HUES6 (cell line): ENCODE measurements at regions not wholly inside any gene's neighbourhood (a gene's known extent, or its start where the extent isn't known, plus 50 kb on each side); places are given as distances from the start of the nearest gene placed in this dataset.

Source experiments
- H3K27ac ChIP-seq: 2 replicates; pipeline ENCODE4 v1.7.0; 2013; ENCODE audit warnings: low read depth, mild to moderate bottlenecking, low read length, inconsistent platforms
- H3K27me3 ChIP-seq: 2 replicates; pipeline ENCODE4 v1.6.1; 2013; ENCODE audit warnings: low read length; ENCODE audit not compliant: control insufficient read depth, insufficient read depth
- H3K36me3 ChIP-seq: 2 replicates; pipeline ENCODE4 v1.6.1; 2013; ENCODE audit warnings: low read length; ENCODE audit not compliant: control insufficient read depth, insufficient read depth
- H3K4me1 ChIP-seq: 2 replicates; pipeline ENCODE4 v1.6.1; 2013; ENCODE audit warnings: low read length; ENCODE audit not compliant: control insufficient read depth, insufficient read depth
- H3K4me3 ChIP-seq: 2 replicates; pipeline ENCODE4 v1.5.1; 2013; ENCODE audit warnings: low read depth, low read length
- H3K9ac ChIP-seq: one replicate; pipeline ENCODE4 v1.6.1; 2013; ENCODE audit warnings: mild to moderate bottlenecking, low read length
- H3K9me3 ChIP-seq: 2 replicates; pipeline ENCODE4 v1.6.1; 2013; ENCODE audit warnings: low read depth, low read length; ENCODE audit not compliant: control insufficient read depth, insufficient read depth

GRCh38 chr2:13002536-13003331, 286.0 kb downstream of the TRIB2 start:
- H3K27ac ChIP-seq, result no peak overlapping the region
- H3K4me1 ChIP-seq, result no peaks in the 10 kb centered on the region
- H3K9me3 ChIP-seq, result no peaks in the 10 kb centered on the region
- no peak overlapping the region for H3K4me3 ChIP-seq
- no peak overlapping the region for H3K9ac ChIP-seq
- no peaks in the 10 kb centered on the region for H3K27me3 ChIP-seq
- H3K36me3 ChIP-seq, result no peaks in the 10 kb centered on the region

GRCh38 chr2:13003500-13003899, 286.8 kb downstream of the TRIB2 start:
- Histone ChIP-seq H3K4me1 (no peaks in the 10 kb centered on the region), H3K9ac (no peak overlapping the region)

GRCh38 chr2:13005048-13005447, 288.3 kb downstream of the TRIB2 start:
- Histone ChIP-seq H3K36me3 (no peaks in the 10 kb centered on the region), H3K27ac (no peak overlapping the region), H3K27me3 (no peaks in the 10 kb centered on the region), H3K4me1 (no peaks in the 10 kb centered on the region), H3K9me3 (no peaks in the 10 kb centered on the region), H3K4me3 (no peak overlapping the region), H3K9ac (no peak overlapping the region)

More at GRCh38 chr2:13003500-13003899, 286.8 kb downstream of the TRIB2 start:
- H3K9me3 ChIP-seq, result no peaks in the 10 kb centered on the region
- H3K27ac ChIP-seq, result no peak overlapping the region
- no peak overlapping the region for H3K4me3 ChIP-seq
- H3K36me3 ChIP-seq, result no peaks in the 10 kb centered on the region
- H3K27me3 ChIP-seq, result no peaks in the 10 kb centered on the region

GRCh38 chr2:13005761-13006335, 289.1 kb downstream of the TRIB2 start:
- Histone ChIP-seq H3K27me3 (no peaks in the 10 kb centered on the region), H3K4me1 (no peaks in the 10 kb centered on the region), H3K9me3 (no peaks in the 10 kb centered on the region), H3K36me3 (no peaks in the 10 kb centered on the region), H3K4me3 (no peak overlapping the region), H3K27ac (no peak overlapping the region), H3K9ac (no peak overlapping the region)

- no peaks in the 10 kb centered on the region for H3K9me3 ChIP-seq
- no peak overlapping the region for H3K9ac ChIP-seq
- no peaks in the 10 kb centered on the region for H3K27me3 ChIP-seq
- H3K4me3 ChIP-seq, result no peak overlapping the region
- H3K4me1 ChIP-seq, result no peaks in the 10 kb centered on the region
- H3K36me3 ChIP-seq, result no peaks in the 10 kb centered on the region
- no peak overlapping the region for H3K27ac ChIP-seq
Observed at GRCh38 chr2:13006426-13006825, 289.7 kb downstream of the TRIB2 start.

GRCh38 chr2:13006829-13007717, 290.3 kb downstream of the TRIB2 start:
- H3K4me1 ChIP-seq, result no peaks in the 10 kb centered on the region
- no peaks in the 10 kb centered on the region for H3K36me3 ChIP-seq
- no peaks in the 10 kb centered on the region for H3K9me3 ChIP-seq
- no peak overlapping the region for H3K4me3 ChIP-seq
- no peak overlapping the region for H3K9ac ChIP-seq
- H3K27me3 ChIP-seq, result no peaks in the 10 kb centered on the region
- H3K27ac ChIP-seq, result no peak overlapping the region

- Histone ChIP-seq H3K4me3 (no peak overlapping the region), H3K9ac (no peak overlapping the region), H3K9me3 (no peaks in the 10 kb centered on the region), H3K27me3 (no peaks in the 10 kb centered on the region), H3K4me1 (no peaks in the 10 kb centered on the region), H3K27ac (no peak overlapping the region), H3K36me3 (no peaks in the 10 kb centered on the region)
Observed at GRCh38 chr2:13009027-13009642, 292.4 kb downstream of the TRIB2 start.

- Histone ChIP-seq H3K9me3 (no peaks in the 10 kb centered on the region), H3K4me3 (no peak overlapping the region), H3K9ac (no peak overlapping the region), H3K27me3 (no peaks in the 10 kb centered on the region), H3K27ac (no peak overlapping the region), H3K36me3 (no peaks in the 10 kb centered on the region), H3K4me1 (no peaks in the 10 kb centered on the region)
Observed at GRCh38 chr2:13010283-13010682, 293.5 kb downstream of the TRIB2 start.

GRCh38 chr2:13014783-13015182, 298.0 kb downstream of the TRIB2 start:
- H3K4me3 ChIP-seq, result no peak overlapping the region
- H3K4me1 ChIP-seq, result peaks cover 4% of the 10 kb centered on the region; the same call in 1 of the 2 replicates
- no peaks in the 10 kb centered on the region for H3K36me3 ChIP-seq
- H3K9me3 ChIP-seq, result no peaks in the 10 kb centered on the region
- no peaks in the 10 kb centered on the region for H3K27me3 ChIP-seq
- H3K9ac ChIP-seq, result no peak overlapping the region
- no peak overlapping the region for H3K27ac ChIP-seq

- no peaks in the 10 kb centered on the region for H3K27me3 ChIP-seq
- H3K9me3 ChIP-seq, result no peaks in the 10 kb centered on the region
- no peak overlapping the region for H3K9ac ChIP-seq
- no peak overlapping the region for H3K4me3 ChIP-seq
- no peak overlapping the region for H3K27ac ChIP-seq
- H3K4me1 ChIP-seq, result peaks cover 4% of the 10 kb centered on the region; the same call in 1 of the 2 replicates
- no peaks in the 10 kb centered on the region for H3K36me3 ChIP-seq
Observed at GRCh38 chr2:13015532-13016320, 299.0 kb downstream of the TRIB2 start.
